ENCODE measurements at regions not wholly inside any gene's neighbourhood (a gene's known extent, or its start where the extent isn't known, plus 50 kb on each side); places are given as distances from the start of the nearest gene placed in this dataset.

- no peak for DNase-seq (ENCODE audit: low read depth)
Observed at GRCh38 chr5:153390569-153390968, 99.9 kb upstream of the GRIA1 start.

GRCh38 chr5:153399595-153399994 is 90.9 kb upstream of the GRIA1 start:
- TF ChIP-seq CTCF (IDR thresholded peaks at IDR 0.05; ENCODE audit: insufficient read depth, low read length, poor library complexity, severe bottlenecking), result no peak
- no peaks in the 10 kb centered on the region for H3K36me3 ChIP-seq (ENCODE audit: control insufficient read depth, insufficient read depth, low read length)

More at GRCh38 chr5:153390569-153390968, 99.9 kb upstream of the GRIA1 start:
- Histone ChIP-seq H3K27me3 (ENCODE audit: control insufficient read depth, insufficient read depth, low read length) (no peaks in the 10 kb centered on the region), H3K36me3 (ENCODE audit: control insufficient read depth, insufficient read depth, low read length) (no peaks in the 10 kb centered on the region), H3K4me3 (ENCODE audit: low read depth, low read length) (no peak overlapping the region)
- no peak for TF ChIP-seq CTCF (IDR thresholded peaks at IDR 0.05; ENCODE audit: insufficient read depth, low read length, poor library complexity, severe bottlenecking)

GRCh38 chr5:153400931-153401330 is 89.5 kb upstream of the GRIA1 start:
- Histone ChIP-seq H3K36me3 (ENCODE audit: control insufficient read depth, insufficient read depth, low read length) (no peaks in the 10 kb centered on the region), H3K4me3 (ENCODE audit: low read depth, low read length) (no peak overlapping the region), H3K27me3 (ENCODE audit: control insufficient read depth, insufficient read depth, low read length) (no peaks in the 10 kb centered on the region)
- DNase-seq (ENCODE audit: low read depth), result no peak
- TF ChIP-seq CTCF (IDR thresholded peaks at IDR 0.05; ENCODE audit: insufficient read depth, low read length, poor library complexity, severe bottlenecking), result no peak

More at GRCh38 chr5:153399595-153399994, 90.9 kb upstream of the GRIA1 start:
- no peaks in the 10 kb centered on the region for H3K27me3 ChIP-seq (ENCODE audit: control insufficient read depth, insufficient read depth, low read length)
- H3K4me3 ChIP-seq (ENCODE audit: low read depth, low read length), result no peak overlapping the region
- DNase-seq (ENCODE audit: low read depth), result no peak

- no peak for DNase-seq (ENCODE audit: low read depth)
- Histone ChIP-seq H3K27me3 (ENCODE audit: control insufficient read depth, insufficient read depth, low read length) (no peaks in the 10 kb centered on the region), H3K4me3 (ENCODE audit: low read depth, low read length) (no peak overlapping the region), H3K36me3 (ENCODE audit: control insufficient read depth, insufficient read depth, low read length) (no peaks in the 10 kb centered on the region)
- TF ChIP-seq CTCF (IDR thresholded peaks at IDR 0.05; ENCODE audit: insufficient read depth, low read length, poor library complexity, severe bottlenecking), result no peak
Observed at GRCh38 chr5:153402550-153402949, 87.9 kb upstream of the GRIA1 start.

- no peaks in the 10 kb centered on the region for H3K27me3 ChIP-seq (ENCODE audit: control insufficient read depth, insufficient read depth, low read length)
- no peak overlapping the region for H3K4me3 ChIP-seq (ENCODE audit: low read depth, low read length)
- H3K36me3 ChIP-seq (ENCODE audit: control insufficient read depth, insufficient read depth, low read length), result no peaks in the 10 kb centered on the region
- no peak for TF ChIP-seq CTCF (IDR thresholded peaks at IDR 0.05; ENCODE audit: insufficient read depth, low read length, poor library complexity, severe bottlenecking)
- DNase-seq (ENCODE audit: low read depth), result no peak
Observed at GRCh38 chr5:153403470-153403869, 87.0 kb upstream of the GRIA1 start.

- no peak for TF ChIP-seq CTCF (IDR thresholded peaks at IDR 0.05; ENCODE audit: insufficient read depth, low read length, poor library complexity, severe bottlenecking)
Observed at GRCh38 chr5:153404747-153405146, 85.7 kb upstream of the GRIA1 start.

More at GRCh38 chr5:153404747-153405146, 85.7 kb upstream of the GRIA1 start:
- Histone ChIP-seq H3K27me3 (ENCODE audit: control insufficient read depth, insufficient read depth, low read length) (no peaks in the 10 kb centered on the region), H3K36me3 (ENCODE audit: control insufficient read depth, insufficient read depth, low read length) (no peaks in the 10 kb centered on the region), H3K4me3 (ENCODE audit: low read depth, low read length) (no peak overlapping the region)
- no peak for DNase-seq (ENCODE audit: low read depth)

Measured in kidney epithelial cell (primary cell).